ENCODE measurements at regions not wholly inside any gene's neighbourhood (a gene's known extent, or its start where the extent isn't known, plus 50 kb on each side); places are given as distances from the start of the nearest gene placed in this dataset.

GRCh38 chr1:164958982-164959768, 397.3 kb downstream of the LMX1A start:
- H3K36me3 ChIP-seq (replicated peaks; ENCODE audit: control insufficient read depth, insufficient read depth, low read length) = no peaks in the 10 kb centered on the region
- DNase-seq = no peak
- no peaks in the 10 kb centered on the region for H3K27me3 ChIP-seq (ENCODE audit: control insufficient read depth, insufficient read depth, low read length)
- H3K4me3 ChIP-seq (ENCODE audit: insufficient read depth, low read depth, low read length) = no peak overlapping the region

- Histone ChIP-seq H3K4me3 (ENCODE audit: insufficient read depth, low read depth, low read length) (no peak overlapping the region), H3K27me3 (ENCODE audit: control insufficient read depth, insufficient read depth, low read length) (no peaks in the 10 kb centered on the region), H3K36me3 (replicated peaks; ENCODE audit: control insufficient read depth, insufficient read depth, low read length) (no peaks in the 10 kb centered on the region)
- peak; percentile 36 for DNase-seq
Observed at GRCh38 chr1:164953815-164954214, 394.8 kb downstream of the PBX1 start.

GRCh38 chr1:164953098-164953497, 394.1 kb downstream of the PBX1 start:
- DNase-seq = no peak
- Histone ChIP-seq H3K36me3 (replicated peaks; ENCODE audit: control insufficient read depth, insufficient read depth, low read length) (no peaks in the 10 kb centered on the region), H3K4me3 (ENCODE audit: insufficient read depth, low read depth, low read length) (no peak overlapping the region), H3K27me3 (ENCODE audit: control insufficient read depth, insufficient read depth, low read length) (no peaks in the 10 kb centered on the region)

GRCh38 chr1:164951508-164951907, 392.5 kb downstream of the PBX1 start:
- H3K27me3 ChIP-seq (ENCODE audit: control insufficient read depth, insufficient read depth, low read length) = no peaks in the 10 kb centered on the region
- H3K4me3 ChIP-seq (ENCODE audit: insufficient read depth, low read depth, low read length) = no peak overlapping the region
- DNase-seq = no peak
- no peaks in the 10 kb centered on the region for H3K36me3 ChIP-seq (replicated peaks; ENCODE audit: control insufficient read depth, insufficient read depth, low read length)

GRCh38 chr1:164950541-164950986, 391.6 kb downstream of the PBX1 start:
- Histone ChIP-seq H3K36me3 (replicated peaks; ENCODE audit: control insufficient read depth, insufficient read depth, low read length) (no peaks in the 10 kb centered on the region), H3K27me3 (ENCODE audit: control insufficient read depth, insufficient read depth, low read length) (no peaks in the 10 kb centered on the region), H3K4me3 (ENCODE audit: insufficient read depth, low read depth, low read length) (no peak overlapping the region)
- DNase-seq = no peak

- Histone ChIP-seq H3K4me3 (ENCODE audit: insufficient read depth, low read depth, low read length) (no peak overlapping the region), H3K36me3 (replicated peaks; ENCODE audit: control insufficient read depth, insufficient read depth, low read length) (no peaks in the 10 kb centered on the region), H3K27me3 (ENCODE audit: control insufficient read depth, insufficient read depth, low read length) (no peaks in the 10 kb centered on the region)
- DNase-seq = no peak
Observed at GRCh38 chr1:164949771-164950471, 390.9 kb downstream of the PBX1 start.

GRCh38 chr1:164948101-164948500, 389.1 kb downstream of the PBX1 start:
- Histone ChIP-seq H3K27me3 (ENCODE audit: control insufficient read depth, insufficient read depth, low read length) (no peaks in the 10 kb centered on the region), H3K36me3 (replicated peaks; ENCODE audit: control insufficient read depth, insufficient read depth, low read length) (no peaks in the 10 kb centered on the region), H3K4me3 (ENCODE audit: insufficient read depth, low read depth, low read length) (no peak overlapping the region)
- DNase-seq = no peak

GRCh38 chr1:164937291-164937690, 378.3 kb downstream of the PBX1 start:
- no peaks in the 10 kb centered on the region for H3K36me3 ChIP-seq (replicated peaks; ENCODE audit: control insufficient read depth, insufficient read depth, low read length)
- no peak for DNase-seq
- H3K27me3 ChIP-seq (ENCODE audit: control insufficient read depth, insufficient read depth, low read length) = peaks cover 2% of the 10 kb centered on the region; the same call in 1 of the 2 replicates
- H3K4me3 ChIP-seq (ENCODE audit: insufficient read depth, low read depth, low read length) = no peak overlapping the region

GRCh38 chr1:164932580-164932979, 373.6 kb downstream of the PBX1 start:
- no peak for DNase-seq
- Histone ChIP-seq H3K27me3 (ENCODE audit: control insufficient read depth, insufficient read depth, low read length) (peaks cover 2% of the 10 kb centered on the region; the same call in 1 of the 2 replicates), H3K4me3 (ENCODE audit: insufficient read depth, low read depth, low read length) (no peak overlapping the region), H3K36me3 (replicated peaks; ENCODE audit: control insufficient read depth, insufficient read depth, low read length) (no peaks in the 10 kb centered on the region)

GRCh38 chr1:164930833-164931232, 371.8 kb downstream of the PBX1 start:
- Histone ChIP-seq H3K4me3 (ENCODE audit: insufficient read depth, low read depth, low read length) (no peak overlapping the region), H3K36me3 (replicated peaks; ENCODE audit: control insufficient read depth, insufficient read depth, low read length) (no peaks in the 10 kb centered on the region), H3K27me3 (ENCODE audit: control insufficient read depth, insufficient read depth, low read length) (peaks cover 2% of the 10 kb centered on the region; the same call in 1 of the 2 replicates)
- no peak for DNase-seq

- DNase-seq = no peak
- Histone ChIP-seq H3K36me3 (replicated peaks; ENCODE audit: control insufficient read depth, insufficient read depth, low read length) (no peaks in the 10 kb centered on the region), H3K27me3 (ENCODE audit: control insufficient read depth, insufficient read depth, low read length) (no peaks in the 10 kb centered on the region), H3K4me3 (ENCODE audit: insufficient read depth, low read depth, low read length) (no peak overlapping the region)
Observed at GRCh38 chr1:164930241-164930640, 371.3 kb downstream of the PBX1 start.

GRCh38 chr1:164928232-164928812, 369.3 kb downstream of the PBX1 start:
- no peaks in the 10 kb centered on the region for H3K36me3 ChIP-seq (replicated peaks; ENCODE audit: control insufficient read depth, insufficient read depth, low read length)
- no peak for DNase-seq
- no peaks in the 10 kb centered on the region; the same call in 1 of the 2 replicates for H3K27me3 ChIP-seq (ENCODE audit: control insufficient read depth, insufficient read depth, low read length)
- no peak overlapping the region for H3K4me3 ChIP-seq (ENCODE audit: insufficient read depth, low read depth, low read length)

- no peak overlapping the region for H3K4me3 ChIP-seq (ENCODE audit: insufficient read depth, low read depth, low read length)
- DNase-seq = no peak
- no peaks in the 10 kb centered on the region for H3K36me3 ChIP-seq (replicated peaks; ENCODE audit: control insufficient read depth, insufficient read depth, low read length)
- H3K27me3 ChIP-seq (ENCODE audit: control insufficient read depth, insufficient read depth, low read length) = no peaks in the 10 kb centered on the region; the same call in 1 of the 2 replicates
Observed at GRCh38 chr1:164926107-164926506, 367.1 kb downstream of the PBX1 start.

GRCh38 chr1:164922585-164922984, 363.6 kb downstream of the PBX1 start:
- no peak overlapping the region for H3K4me3 ChIP-seq (ENCODE audit: insufficient read depth, low read depth, low read length)
- H3K36me3 ChIP-seq (replicated peaks; ENCODE audit: control insufficient read depth, insufficient read depth, low read length) = no peaks in the 10 kb centered on the region
- no peaks in the 10 kb centered on the region; the same call in 1 of the 2 replicates for H3K27me3 ChIP-seq (ENCODE audit: control insufficient read depth, insufficient read depth, low read length)
- no peak for DNase-seq

- Histone ChIP-seq H3K4me3 (ENCODE audit: insufficient read depth, low read depth, low read length) (no peak overlapping the region), H3K27me3 (ENCODE audit: control insufficient read depth, insufficient read depth, low read length) (no peaks in the 10 kb centered on the region; the same call in 1 of the 2 replicates), H3K36me3 (replicated peaks; ENCODE audit: control insufficient read depth, insufficient read depth, low read length) (no peaks in the 10 kb centered on the region)
- no peak for DNase-seq
Observed at GRCh38 chr1:164921493-164921892, 362.5 kb downstream of the PBX1 start.
